ENCODE measurements at regions not wholly inside any gene's neighbourhood (a gene's known extent, or its start where the extent isn't known, plus 50 kb on each side); places are given as distances from the start of the nearest gene placed in this dataset.
A peak's percentile ranks its signal among the peaks of the same experiment; 100 is the strongest.
"Not testable (repeated sequence)": the region's sequence is repeated elsewhere in the genome, so short reads cannot be mapped to it uniquely, and the experiment has no call there.

- WGBS, 2 donors = 86 to 88% methylated on average over 16 of the region's 16 CpGs
- no peak overlapping the region for H3K4me3 ChIP-seq (ENCODE audit: low read depth, poor library complexity, severe bottlenecking)
- intact Hi-C loops (cut with DNase I; ENCODE audit: low total_unique reads) = no loop called here
- TF ChIP-seq POLR2A (IDR thresholded peaks at IDR 0.05) = no peak
- TF ChIP-seq, protein P1, sequence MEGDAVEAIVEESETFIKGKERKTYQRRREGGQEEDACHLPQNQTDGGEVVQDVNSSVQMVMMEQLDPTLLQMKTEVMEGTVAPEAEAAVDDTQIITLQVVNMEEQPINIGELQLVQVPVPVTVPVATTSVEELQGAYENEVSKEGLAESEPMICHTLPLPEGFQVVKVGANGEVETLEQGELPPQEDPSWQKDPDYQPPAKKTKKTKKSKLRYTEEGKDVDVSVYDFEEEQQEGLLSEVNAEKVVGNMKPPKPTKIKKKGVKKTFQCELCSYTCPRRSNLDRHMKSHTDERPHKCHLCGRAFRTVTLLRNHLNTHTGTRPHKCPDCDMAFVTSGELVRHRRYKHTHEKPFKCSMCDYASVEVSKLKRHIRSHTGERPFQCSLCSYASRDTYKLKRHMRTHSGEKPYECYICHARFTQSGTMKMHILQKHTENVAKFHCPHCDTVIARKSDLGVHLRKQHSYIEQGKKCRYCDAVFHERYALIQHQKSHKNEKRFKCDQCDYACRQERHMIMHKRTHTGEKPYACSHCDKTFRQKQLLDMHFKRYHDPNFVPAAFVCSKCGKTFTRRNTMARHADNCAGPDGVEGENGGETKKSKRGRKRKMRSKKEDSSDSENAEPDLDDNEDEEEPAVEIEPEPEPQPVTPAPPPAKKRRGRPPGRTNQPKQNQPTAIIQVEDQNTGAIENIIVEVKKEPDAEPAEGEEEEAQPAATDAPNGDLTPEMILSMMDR (IDR thresholded peaks at IDR 0.05) = no peak
- peak in 1 of 2 donors; percentile 49 for DNase-seq (ENCODE audit: low spot score in 2 of 2)
Observed at GRCh38 chr6:167476844-167477595, 152.1 kb downstream of the TTLL2 start.

DNA sequence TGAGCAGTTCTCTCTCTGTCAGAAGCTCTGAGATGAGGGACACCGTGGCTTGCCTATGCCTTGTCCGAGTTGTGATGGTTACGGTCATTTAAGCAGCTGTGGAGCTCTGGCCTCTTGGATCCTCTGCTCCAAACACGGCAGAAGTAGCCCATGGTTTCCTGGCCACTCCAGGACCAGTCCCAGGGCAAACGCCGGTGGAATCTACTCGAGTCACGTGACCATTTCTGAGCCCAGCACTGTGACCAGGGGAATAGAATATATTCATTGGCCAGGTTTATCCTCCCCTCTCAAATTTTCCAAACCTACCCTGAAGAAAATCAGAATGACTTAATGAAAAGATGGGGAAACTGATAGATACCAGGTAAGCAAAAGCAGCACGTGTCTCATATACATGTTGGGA lies 152.8 kb downstream of the TTLL2 start:
- no peak overlapping the region for H3K4me3 ChIP-seq (ENCODE audit: low read depth, poor library complexity, severe bottlenecking)
- intact Hi-C loops (cut with DNase I; ENCODE audit: low total_unique reads) = no loop called here
- peak in 1 of 2 donors; percentile 54 for DNase-seq (ENCODE audit: low spot score in 2 of 2)
- TF ChIP-seq, protein P1 (IDR thresholded peaks at IDR 0.05) = no peak
- no peak for TF ChIP-seq POLR2A (IDR thresholded peaks at IDR 0.05)
- 90 to 95% methylated on average over 9 of the region's 9 CpGs for WGBS, 2 donors

GRCh38 chr6:167479301-167479700 lies 154.4 kb downstream of the TTLL2 start:
- intact Hi-C loops (cut with DNase I; ENCODE audit: low total_unique reads) = no loop called here
- H3K4me3 ChIP-seq (ENCODE audit: low read depth, poor library complexity, severe bottlenecking) = no peak overlapping the region
- TF ChIP-seq, protein P1 (IDR thresholded peaks at IDR 0.05) = no peak
- TF ChIP-seq POLR2A (IDR thresholded peaks at IDR 0.05) = no peak
- peak in 1 of 2 donors; percentile 10 for DNase-seq (ENCODE audit: low spot score in 2 of 2)
- WGBS, 2 donors = 80 to 83% methylated on average over 4 of the region's 4 CpGs

- intact Hi-C loops (cut with DNase I; ENCODE audit: low total_unique reads) = no loop called here
- peak in 1 of 2 donors; percentile 82 for DNase-seq (ENCODE audit: low spot score in 2 of 2)
- no peak overlapping the region for H3K4me3 ChIP-seq (ENCODE audit: low read depth, poor library complexity, severe bottlenecking)
- 15% methylated on average over 8 of the region's 8 CpGs for WGBS, 2 donors
- TF ChIP-seq POLR2A (IDR thresholded peaks at IDR 0.05) = no peak
- TF ChIP-seq, protein P1 (IDR thresholded peaks at IDR 0.05) = no peak
Observed at GRCh38 chr6:167479901-167480648, 155.2 kb downstream of the TTLL2 start.

- no peak overlapping the region for H3K4me3 ChIP-seq (ENCODE audit: low read depth, poor library complexity, severe bottlenecking)
- 88 to 92% methylated on average over 6 of the region's 6 CpGs for WGBS, 2 donors
- peak in 1 of 2 donors; percentile 17 for DNase-seq (ENCODE audit: low spot score in 2 of 2)
- TF ChIP-seq, protein P1 (IDR thresholded peaks at IDR 0.05) = no peak
- TF ChIP-seq POLR2A (IDR thresholded peaks at IDR 0.05) = no peak
- intact Hi-C loops (cut with DNase I; ENCODE audit: low total_unique reads) = no loop called here
Observed at GRCh38 chr6:167481307-167481926, 156.5 kb downstream of the TTLL2 start.

DNA sequence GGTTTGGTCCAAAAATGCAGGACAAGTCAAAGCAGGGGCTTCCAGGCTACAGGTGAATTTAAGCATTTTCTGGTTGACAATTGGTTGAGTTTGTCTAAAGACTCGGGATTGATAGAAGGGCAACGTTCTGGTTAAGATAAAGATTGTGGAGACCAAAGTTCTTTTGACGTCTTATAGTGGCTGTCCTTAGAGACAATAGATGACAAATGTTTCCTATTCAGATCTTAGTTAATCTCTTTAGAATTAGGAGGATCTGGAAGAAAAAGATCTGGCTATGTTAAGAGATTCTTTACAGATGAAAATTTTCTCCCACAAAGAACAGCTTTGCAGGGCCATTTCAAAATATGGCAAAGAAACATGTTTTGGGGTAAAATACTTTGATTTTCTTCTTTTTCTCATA lies 157.9 kb downstream of the TTLL2 start:
- DNase-seq (ENCODE audit: low spot score in 2 of 2); intact Hi-C loops (cut with DNase I; ENCODE audit: low total_unique reads); H3K4me3 ChIP-seq (ENCODE audit: low read depth, poor library complexity, severe bottlenecking): not testable (repeated sequence)
- WGBS, 2 donors = 82 to 86% methylated on average over 3 of the region's 3 CpGs

All from lower leg skin (tissue), 4 donors.